Heart left ventricle (tissue), 13 donors: ENCODE measurements at regions not wholly inside any gene's neighbourhood (a gene's known extent, or its start where the extent isn't known, plus 50 kb on each side); places are given as distances from the start of the nearest gene placed in this dataset.

Experiments used
- CTCF ChIP-seq, 12 donors: fragments of 200-600 bp; sonication (generic) in 4 of 12; IDR thresholded peaks; one replicate each; pipeline versions ENCODE4 v1.5.0 to v1.8.0; 2018 to 2022; ENCODE audit warnings: antibody characterized with exemption in 12 of 12, mild to moderate bottlenecking in 5 of 12
- POLR2A ChIP-seq, 2 donors: fragments of 450-650 bp; IDR thresholded peaks; one replicate each; pipeline ENCODE4 v1.6.1; 2017; ENCODE audit warnings: antibody characterized with exemption in 2 of 2, mild to moderate bottlenecking in 2 of 2, moderate library complexity in 2 of 2
- donor health status: ischemic (EF 13 %, LVEDD 7.1; RV severe dilation, severe dysfunction).
- donor health status: DM: no; HTN: yes; CAD: no.
- donor health status: DM: no; HTN: no; CAD: no.
- donor health status: ischemic (EF 25% LVEDD 6.9; RV normal size, moderate dysfunction).
- donor health status: ischemic (EF 25% LVEDD 5.7; RV mildly dilated, moderate dysfunction).
- donor health status: ischemic (EF 35%, LVEDD 5.7; RV mildly dilated, moderate dysfunction).
- donor health status: nonischemic (EF 11% LVEDD 7.7; RV severe dilation, severe dysfunction).
- donor health status: DM: yes; HTN: yes; CAD: no.
- donor health status: PGD.
- donor health status: ischemic (EF 29% LVEDD 5.4; RV normal size, mild dysfunction).
- donor health status: nonischemic (EF 23%, LVEDD 6.1; RV moderate dilation, normal function).

GRCh38 chr3:69690-70089, 126.9 kb upstream of the CHL1 start:
- TF ChIP-seq CTCF (IDR thresholded peaks at IDR 0.05) (no peak), POLR2A (IDR thresholded peaks at IDR 0.05) (no peak)
